GM12878 (cell line): ENCODE measurements at regions not wholly inside any gene's neighbourhood (a gene's known extent, or its start where the extent isn't known, plus 50 kb on each side); places are given as distances from the start of the nearest gene placed in this dataset.

Source experiments
- ATAC-seq: fragments of 200-7000 bp; cut with Tn5 transposase; 3 replicates; pipeline ENCODE4 v1.9.1; 2020; ENCODE audit warnings: mild to moderate bottlenecking, moderate library complexity
- BruUV-seq: library from RNA; stranded (reverse); fragments of 400-500 nt; replicated peaks from 2 replicates; lab custom pipeline; 2021; lab: Mats Ljungman, UMichigan
- CTCF ChIA-PET: fragments of 300-600 bp; sonication (Branson Sonifier 250); formaldehyde crosslinking; extraction: SDS; loops from one replicate; lab custom pipeline; 2021; ENCODE audit warnings: inconsistent platforms; lab: Yijun Ruan, JAX
- POLR2A ChIA-PET: fragments of 350-600 bp; formaldehyde crosslinking; extraction: SDS; loops from one replicate; lab custom pipeline; 2021; ENCODE audit warnings: inconsistent platforms; lab: Charles Lee
- RAD21 ChIA-PET: fragments of 300-600 bp; sonication (Branson Sonifier 250); formaldehyde crosslinking; loops from one replicate; lab custom pipeline; 2023; ENCODE audit warnings: antibody characterized with exemption; ENCODE audit not compliant: unreplicated experiment; lab: Charles Lee
- SMC1A ChIA-PET: fragments of 300-600 bp; sonication (Branson Sonifier 250); formaldehyde crosslinking; loops from one replicate; lab custom pipeline; 2023; ENCODE audit not compliant: unreplicated experiment, uncharacterized antibody; lab: Charles Lee
- DNase-seq: peaks from one replicate; pipeline ENCODE4 v3.0.0-alpha.2; 2011; ENCODE audit warnings: low read depth, low spot score
- FAIRE-seq: peaks from 3 replicates; lab custom pipeline; 2011; peaks lifted over from hg19 to GRCh38; lab: Jason Lieb, UNC
- H2AFZ ChIP-seq: 2 replicates; pipeline ENCODE4 v1.6.0; 2011; ENCODE audit warnings: low read depth, low read length, control low read depth; ENCODE audit not compliant: control insufficient read depth
- H3K27ac ChIP-seq: 2 replicates; pipeline ENCODE4 v1.5.1; 2011; ENCODE audit warnings: control low read depth; ENCODE audit not compliant: control insufficient read depth, insufficient read depth
- H3K27me3 ChIP-seq, 2 experiments: replicated peaks in 1 of 2; 2 replicates each; pipeline versions ENCODE4 v1.6.0 to v1.6.1; 2011; ENCODE audit warnings: low read length in 1 of 2; ENCODE audit not compliant: control insufficient read depth in 2 of 2, insufficient read depth in 2 of 2
- H3K36me3 ChIP-seq, 2 experiments: 2 replicates each; pipeline ENCODE4 v1.5.1; 2011; ENCODE audit warnings: low read length in 1 of 2; ENCODE audit not compliant: control insufficient read depth in 2 of 2, insufficient read depth in 2 of 2
- H3K4me1 ChIP-seq: 2 replicates; pipeline ENCODE4 v1.6.1; 2011; ENCODE audit warnings: mild to moderate bottlenecking, low read length, moderate library complexity, mixed read lengths; ENCODE audit not compliant: control insufficient read depth, insufficient read depth
- H3K4me2 ChIP-seq: 2 replicates; pipeline ENCODE4 v1.6.0; 2011; ENCODE audit warnings: control low read depth; ENCODE audit not compliant: control insufficient read depth, insufficient read depth
- H3K4me3 ChIP-seq: fragments of 200-600 bp; sonication (generic); 2 replicates; pipeline ENCODE4 v1.5.1; 2016
- H3K79me2 ChIP-seq: 2 replicates; pipeline ENCODE4 v1.6.0; 2011; ENCODE audit warnings: low read length; ENCODE audit not compliant: control insufficient read depth, insufficient read depth
- H3K9ac ChIP-seq: 2 replicates; pipeline ENCODE4 v1.8.0; 2011; ENCODE audit warnings: low read length, control low read depth, mixed read lengths; ENCODE audit not compliant: control insufficient read depth, insufficient read depth
- H3K9me3 ChIP-seq: replicated peaks from 3 replicates; pipeline ENCODE4 v1.5.1; 2011; ENCODE audit warnings: mild to moderate bottlenecking, low read length; ENCODE audit not compliant: control insufficient read depth, insufficient read depth
- H4K20me1 ChIP-seq: 2 replicates; pipeline ENCODE4 v1.6.0; 2011; ENCODE audit not compliant: control insufficient read depth, insufficient read depth
- ASH2L ChIP-seq: fragments of 300-600, 200-600 bp; sonication (generic); IDR thresholded peaks from 2 replicates; pipeline ENCODE4 v1.6.1; 2017; ENCODE audit warnings: low read depth, mild to moderate bottlenecking, borderline replicate concordance
- CBX3 ChIP-seq: fragments of 200-600 bp; sonication (generic); IDR thresholded peaks from 2 replicates; pipeline ENCODE4 v1.6.1; 2016; ENCODE audit warnings: low read depth, borderline replicate concordance
- E4F1 ChIP-seq: fragments of 450-650 bp; IDR thresholded peaks from 2 replicates; pipeline ENCODE4 v1.6.1; 2018; ENCODE audit warnings: borderline replicate concordance, mild to moderate bottlenecking; ENCODE audit not compliant: partially characterized antibody
- HDAC2 ChIP-seq: fragments of 200-600 bp; sonication (generic); IDR thresholded peaks from 2 replicates; pipeline ENCODE4 v1.6.1; 2017
- NFIC ChIP-seq: IDR thresholded peaks from 2 replicates; pipeline ENCODE4 v1.6.1; 2012; ENCODE audit warnings: low read depth, mild to moderate bottlenecking, inconsistent platforms, low read length, moderate library complexity
- NR2C1 ChIP-seq: fragments of 450-650 bp; IDR thresholded peaks from 2 replicates; pipeline ENCODE4 v1.6.1; 2017; ENCODE audit warnings: antibody characterized with exemption, mild to moderate bottlenecking, moderate library complexity
- NR2C2 ChIP-seq: IDR thresholded peaks from 2 replicates; pipeline ENCODE4 v1.6.1; 2011; ENCODE audit warnings: borderline replicate concordance, low read depth; ENCODE audit not compliant: control insufficient read depth, insufficient read length
- PBX3 ChIP-seq: IDR thresholded peaks from 2 replicates; pipeline ENCODE4 v1.6.1; 2011; ENCODE audit warnings: mild to moderate bottlenecking, low read depth, low read length, moderate library complexity; ENCODE audit not compliant: insufficient replicate concordance
- PKNOX1 ChIP-seq: fragments of 450-650 bp; IDR thresholded peaks from 2 replicates; pipeline ENCODE4 v1.6.1; 2016; ENCODE audit warnings: mild to moderate bottlenecking
- RELB ChIP-seq: fragments of 450-650 bp; IDR thresholded peaks from 2 replicates; pipeline ENCODE4 v1.6.1; 2017; ENCODE audit warnings: low read depth, mild to moderate bottlenecking, moderate library complexity
- SMARCA5 ChIP-seq: fragments of 450-650 bp; IDR thresholded peaks from 2 replicates; pipeline ENCODE4 v1.6.1; 2017; ENCODE audit warnings: mild to moderate bottlenecking
- SUZ12 ChIP-seq: fragments of 200-600 bp; sonication (generic); IDR thresholded peaks from one replicate; pipeline ENCODE4 v1.6.1; 2018; ENCODE audit warnings: antibody characterized with exemption, mild to moderate bottlenecking; ENCODE audit not compliant: unreplicated experiment
- TAF1 ChIP-seq: IDR thresholded peaks from 2 replicates; pipeline ENCODE4 v1.6.1; 2011; ENCODE audit warnings: mild to moderate bottlenecking, low read depth, low read length, borderline replicate concordance
- TCF3 ChIP-seq: IDR thresholded peaks from 2 replicates; pipeline ENCODE4 v1.6.1; 2012; ENCODE audit warnings: low read depth, mild to moderate bottlenecking, low read length, borderline replicate concordance; ENCODE audit not compliant: insufficient read depth
- ZNF217 ChIP-seq: fragments of 450-650 bp; IDR thresholded peaks from 2 replicates; pipeline ENCODE4 v1.6.1; 2017; ENCODE audit warnings: antibody characterized with exemption, mild to moderate bottlenecking
- ZNF384 ChIP-seq: IDR thresholded peaks from 2 replicates; pipeline ENCODE4 v1.6.1; 2012; ENCODE audit warnings: low read depth, mild to moderate bottlenecking, low read length, improper control_type of control experiment, borderline replicate concordance
- WGBS: methylation state at CpG from one replicate; pipeline ENCODE4 v1.1.6; 2016; ENCODE audit warnings: low lambda C conversion rate; ENCODE audit not compliant: insufficient replicate concordance, insufficient coverage; ENCODE audit errors: missing lambda C conversion rate; 5-methylcytosine and 5-hydroxymethylcytosine counted together
- in situ Hi-C: fragments of 300-500 bp; cut with MboI; formaldehyde crosslinking; loops from 9 replicates; pipeline ENCODE4 v1.14.3; 2018; ENCODE audit warnings: mixed read lengths
- intact Hi-C: fragments of 100-400 bp; cut with micrococcal nuclease; formaldehyde crosslinking; loops from one replicate; pipeline ENCODE4 v1.14.2; 2022; ENCODE audit not compliant: unreplicated experiment

GRCh38 chr9:75422944-75423522, 334.7 kb downstream of the OSTF1 start:
- FAIRE-seq (no peak), DNase-seq (no peak), ATAC-seq (peak; percentile 35)
- Histone ChIP-seq H3K9ac (no peak overlapping the region), H3K4me1 (no peaks in the 10 kb centered on the region), H2AFZ (no peak overlapping the region), H3K4me3 (no peak overlapping the region), H3K27ac (no peak overlapping the region), H3K4me2 (no peak overlapping the region; the same call in 1 of the 2 replicates), H3K36me3 (no peaks in the 10 kb centered on the region), H3K27me3 (no peaks in the 10 kb centered on the region), H3K79me2 (no peaks in the 10 kb centered on the region), H4K20me1 (no peaks in the 10 kb centered on the region), H3K9me3 (no peaks in the 10 kb centered on the region)
- intact Hi-C loops (no loop called here), in situ Hi-C loops (no loop called here)
- 21% methylated on average over 2 of the region's 2 CpGs for WGBS
- ChIA-PET CTCF (no interaction called here), SMC1A (no interaction called here), POLR2A (no interaction called here), RAD21 (no interaction called here)
- TF ChIP-seq ASH2L (no peak), CBX3 (no peak), SUZ12 (no peak), PKNOX1 (no peak), RELB (no peak), HDAC2 (no peak), SMARCA5 (no peak), TAF1 (no peak), ZNF217 (no peak), NR2C2 (no peak), PBX3 (no peak), TCF3 (no peak), E4F1 (no peak), NR2C1 (no peak), ZNF384 (no peak), NFIC (no peak)
- no TSS peak for BruUV-seq
